Naive thymus-derived CD8-positive, alpha-beta T cell (primary cell): ENCODE measurements at regions not wholly inside any gene's neighbourhood (a gene's known extent, or its start where the extent isn't known, plus 50 kb on each side); places are given as distances from the start of the nearest gene placed in this dataset.
"Not testable (repeated sequence)": the region's sequence is repeated elsewhere in the genome, so short reads cannot be mapped to it uniquely, and the experiment has no call there.

Experiments used
- ATAC-seq, 2 donors: fragments of 150-1000 bp; cut with Tn5 transposase in 1 of 2; sonication (Bioruptor Pico), chemical (Tn5 transposase) in 1 of 2; 1 replicate in 1 of 2; 2 replicates in 1 of 2; pipeline ENCODE4 v1.10.0; 2021; ENCODE audit warnings: mild to moderate bottlenecking in 2 of 2, moderate library complexity in 2 of 2
- POLR2A ChIA-PET: fragments of 350-600 bp; sonication (Branson Sonifier 250); formaldehyde crosslinking; loops from one replicate; lab custom pipeline; 2021; ENCODE audit warnings: antibody characterized with exemption; lab: Charles Lee
- DNase-seq, 10 donors: peaks; one replicate each; pipeline versions ENCODE4 v3.0.0 to v3.0.0-alpha.2; 2020 to 2022
- H3K27ac Mint-ChIP-seq, 10 donors: one replicate each; pipeline ENCODE4 v1.8.0; 2020 to 2022; ENCODE audit warnings: mild to moderate bottlenecking in 10 of 10, mixed read lengths in 10 of 10, moderate library complexity in 4 of 10, inconsistent platforms in 1 of 10
- H3K27me3 Mint-ChIP-seq, 5 donors: one replicate each; pipeline ENCODE4 v1.8.0; 2021 to 2022; ENCODE audit warnings: mixed read lengths in 5 of 5
- H3K36me3 Mint-ChIP-seq, 3 donors: one replicate each; pipeline ENCODE4 v1.8.0; 2020 to 2022; ENCODE audit warnings: mixed read lengths in 3 of 3, mild to moderate bottlenecking in 2 of 3, inconsistent platforms in 1 of 3
- H3K4me1 Mint-ChIP-seq, 4 donors: one replicate each; pipeline ENCODE4 v1.8.0; 2021 to 2022; ENCODE audit warnings: mixed read lengths in 4 of 4
- H3K4me3 Mint-ChIP-seq, 10 donors: one replicate each; pipeline ENCODE4 v1.8.0; 2020 to 2022; ENCODE audit warnings: mild to moderate bottlenecking in 10 of 10, mixed read lengths in 10 of 10, moderate library complexity in 6 of 10, inconsistent platforms in 1 of 10
- H3K9me3 Mint-ChIP-seq, 9 donors: one replicate each; pipeline ENCODE4 v1.8.0; 2020 to 2022; ENCODE audit warnings: mixed read lengths in 9 of 9, mild to moderate bottlenecking in 3 of 9, inconsistent platforms in 1 of 9, moderate library complexity in 1 of 9

- no peak for ATAC-seq
- POLR2A ChIA-PET: no interaction called here
- no peaks in the 10 kb centered on the region for H3K27me3 Mint-ChIP-seq
- H3K27ac Mint-ChIP-seq: no peak overlapping the region
- peaks cover 0 to 56% (median 38%) of the 10 kb centered on the region in 3 donors for H3K36me3 Mint-ChIP-seq
- no peak overlapping the region for H3K4me3 Mint-ChIP-seq
- H3K9me3 Mint-ChIP-seq: peaks cover 15 to 82% (median 55%) of the 10 kb centered on the region in 9 donors
- no peaks in the 10 kb centered on the region for H3K4me1 Mint-ChIP-seq
- no peak for DNase-seq
Observed at GRCh38 chr19:27851543-27852060, 1361.3 kb downstream of the UQCRFS1 start.

- Mint-ChIP-seq H3K4me1 (no peaks in the 10 kb centered on the region), H3K27ac (no peak overlapping the region), H3K36me3 (peaks cover 0 to 50% (median 38%) of the 10 kb centered on the region in 3 donors), H3K4me3 (no peak overlapping the region), H3K9me3 (peaks cover 15 to 82% (median 58%) of the 10 kb centered on the region in 9 donors), H3K27me3 (no peaks in the 10 kb centered on the region)
- DNase-seq (no peak), ATAC-seq (no peak)
- POLR2A ChIA-PET: no interaction called here
Observed at GRCh38 chr19:27851002-27851481, 1361.9 kb downstream of the UQCRFS1 start.

DNA sequence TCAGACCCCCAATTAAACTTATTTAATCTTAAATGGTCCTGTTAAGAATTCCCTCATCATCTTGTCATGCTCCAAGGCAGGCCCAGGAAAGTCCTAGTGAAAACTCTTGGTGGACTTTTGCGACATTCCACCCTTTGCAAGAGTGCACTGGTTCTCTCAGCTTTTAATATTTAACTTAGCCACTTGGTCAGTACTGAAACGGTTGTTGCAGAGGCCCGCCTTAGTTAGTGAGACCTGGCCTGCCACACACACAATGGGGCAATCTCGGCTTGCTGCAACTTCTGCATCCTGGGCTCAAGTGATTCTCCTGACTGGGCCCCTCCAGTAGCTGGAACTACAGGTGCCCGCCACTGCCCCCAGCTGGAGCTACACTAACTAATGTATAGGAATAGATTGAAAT, 1366.0 kb downstream of the UQCRFS1 start:
- H3K27me3 Mint-ChIP-seq: peaks cover 0 to 8% (median 0%) of the 10 kb centered on the region in 5 donors
- no peak overlapping the region for H3K4me3 Mint-ChIP-seq
- peaks cover 0 to 3% (median 0%) of the 10 kb centered on the region in 4 donors for H3K4me1 Mint-ChIP-seq
- H3K36me3 Mint-ChIP-seq: peaks cover 3 to 66% (median 39%) of the 10 kb centered on the region in 3 donors
- peaks cover 28 to 89% (median 68%) of the 10 kb centered on the region in 9 donors for H3K9me3 Mint-ChIP-seq
- DNase-seq (no peak), ATAC-seq (no peak)
- H3K27ac Mint-ChIP-seq: no peak overlapping the region
- POLR2A ChIA-PET: no interaction called here

- Mint-ChIP-seq H3K4me1 (peaks cover 0 to 3% (median 0%) of the 10 kb centered on the region in 4 donors), H3K27ac (peak overlapping the region in 1 of 10 donors; percentile 0), H3K36me3 (peaks cover 3 to 68% (median 29%) of the 10 kb centered on the region in 3 donors), H3K4me3 (no peak overlapping the region), H3K27me3 (peaks cover 0 to 8% (median 0%) of the 10 kb centered on the region in 5 donors), H3K9me3 (peaks cover 33 to 99% (median 71%) of the 10 kb centered on the region in 9 donors)
- ATAC-seq (no peak), DNase-seq (no peak)
- POLR2A ChIA-PET: no interaction called here
Observed at GRCh38 chr19:27844261-27844660, 1368.7 kb downstream of the UQCRFS1 start.

GRCh38 chr19:27843861-27844260, 1369.1 kb downstream of the UQCRFS1 start:
- DNase-seq: no peak
- Mint-ChIP-seq H3K36me3 (peaks cover 3 to 68% (median 25%) of the 10 kb centered on the region in 3 donors), H3K4me1 (peaks cover 0 to 3% (median 0%) of the 10 kb centered on the region in 4 donors), H3K4me3 (no peak overlapping the region), H3K27ac (peak overlapping the region in 1 of 10 donors; percentile 0), H3K27me3 (peaks cover 0 to 8% (median 0%) of the 10 kb centered on the region in 5 donors), H3K9me3 (peaks cover 29 to 99% (median 69%) of the 10 kb centered on the region in 9 donors)
- ATAC-seq: no peak
- POLR2A ChIA-PET: no interaction called here

DNA sequence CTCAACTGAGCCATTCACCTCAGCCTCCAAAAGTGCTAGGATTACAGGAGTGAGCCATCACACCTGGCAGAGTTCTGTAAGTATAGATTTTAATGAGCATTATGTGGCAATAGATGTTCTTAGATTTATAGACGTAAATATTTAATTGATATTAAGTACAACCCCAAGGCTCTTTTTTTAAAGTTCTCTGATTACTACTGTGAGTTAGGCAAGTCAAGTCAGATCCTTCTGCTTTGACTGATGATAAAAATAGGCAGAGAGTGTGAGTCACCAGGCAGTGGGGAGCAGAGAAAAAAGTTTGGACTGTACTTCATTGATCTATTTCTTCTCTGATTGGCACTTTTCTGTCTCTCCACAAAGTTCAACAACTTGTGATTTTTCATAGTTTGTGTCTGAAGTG, 1379.9 kb downstream of the UQCRFS1 start:
- no peak for DNase-seq
- Mint-ChIP-seq H3K27ac (no peak overlapping the region), H3K27me3 (no peaks in the 10 kb centered on the region), H3K36me3 (peaks cover 4 to 60% (median 50%) of the 10 kb centered on the region in 3 donors), H3K4me3 (no peak overlapping the region), H3K9me3 (peaks cover 10 to 81% (median 48%) of the 10 kb centered on the region in 9 donors), H3K4me1 (no peaks in the 10 kb centered on the region)
- POLR2A ChIA-PET: no interaction called here
- no peak for ATAC-seq

- DNase-seq (no peak), ATAC-seq (no peak)
- peaks cover 7 to 61% (median 53%) of the 10 kb centered on the region in 3 donors for H3K36me3 Mint-ChIP-seq
- H3K4me3 Mint-ChIP-seq: no peak overlapping the region
- no peaks in the 10 kb centered on the region for H3K27me3 Mint-ChIP-seq
- H3K4me1 Mint-ChIP-seq: peaks cover 0 to 2% (median 0%) of the 10 kb centered on the region in 4 donors
- peaks cover 8 to 84% (median 34%) of the 10 kb centered on the region in 9 donors for H3K9me3 Mint-ChIP-seq
- POLR2A ChIA-PET: no interaction called here
- no peak overlapping the region for H3K27ac Mint-ChIP-seq
Observed at GRCh38 chr19:27828829-27829228, 1384.1 kb downstream of the UQCRFS1 start.

GRCh38 chr19:27824108-27824507, 1388.8 kb downstream of the UQCRFS1 start:
- peaks cover 15 to 57% (median 55%) of the 10 kb centered on the region in 3 donors for H3K36me3 Mint-ChIP-seq
- H3K4me1 Mint-ChIP-seq: peaks cover 0 to 2% (median 0%) of the 10 kb centered on the region in 4 donors
- no peak overlapping the region for H3K4me3 Mint-ChIP-seq
- POLR2A ChIA-PET: no interaction called here
- ATAC-seq: no peak
- H3K27ac Mint-ChIP-seq: no peak overlapping the region
- H3K9me3 Mint-ChIP-seq: peaks cover 12 to 79% (median 27%) of the 10 kb centered on the region in 9 donors
- no peaks in the 10 kb centered on the region for H3K27me3 Mint-ChIP-seq
- no peak for DNase-seq

DNA sequence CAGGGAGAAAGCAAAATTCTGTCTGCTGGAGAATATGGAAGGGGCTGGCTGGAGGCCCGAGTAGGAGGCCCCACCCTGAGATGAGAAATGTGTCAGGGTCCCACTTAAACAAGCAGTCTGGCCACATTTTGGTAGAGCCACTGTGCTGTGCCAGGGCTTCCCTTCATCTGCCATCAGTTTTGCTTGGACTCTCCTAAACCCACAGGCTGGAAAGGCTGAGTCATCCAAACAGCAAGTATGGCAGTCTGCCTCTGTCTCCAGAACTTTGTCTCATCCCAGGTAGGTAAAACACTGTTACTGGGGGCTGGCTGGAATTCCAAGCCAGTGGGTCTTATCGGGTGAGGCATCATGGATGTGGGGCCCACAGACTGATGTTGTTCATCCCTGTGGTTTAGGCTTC, 1390.6 kb downstream of the UQCRFS1 start:
- POLR2A ChIA-PET: no interaction called here
- no peaks in the 10 kb centered on the region for H3K27me3 Mint-ChIP-seq
- H3K27ac Mint-ChIP-seq: no peak overlapping the region
- ATAC-seq (no peak), DNase-seq (no peak)
- no peak overlapping the region for H3K4me3 Mint-ChIP-seq
- H3K36me3 Mint-ChIP-seq: peaks cover 9 to 55% (median 49%) of the 10 kb centered on the region in 3 donors
- peaks cover 3 to 79% (median 35%) of the 10 kb centered on the region in 9 donors for H3K9me3 Mint-ChIP-seq
- H3K4me1 Mint-ChIP-seq: peaks cover 0 to 2% (median under 1%) of the 10 kb centered on the region in 4 donors

DNA sequence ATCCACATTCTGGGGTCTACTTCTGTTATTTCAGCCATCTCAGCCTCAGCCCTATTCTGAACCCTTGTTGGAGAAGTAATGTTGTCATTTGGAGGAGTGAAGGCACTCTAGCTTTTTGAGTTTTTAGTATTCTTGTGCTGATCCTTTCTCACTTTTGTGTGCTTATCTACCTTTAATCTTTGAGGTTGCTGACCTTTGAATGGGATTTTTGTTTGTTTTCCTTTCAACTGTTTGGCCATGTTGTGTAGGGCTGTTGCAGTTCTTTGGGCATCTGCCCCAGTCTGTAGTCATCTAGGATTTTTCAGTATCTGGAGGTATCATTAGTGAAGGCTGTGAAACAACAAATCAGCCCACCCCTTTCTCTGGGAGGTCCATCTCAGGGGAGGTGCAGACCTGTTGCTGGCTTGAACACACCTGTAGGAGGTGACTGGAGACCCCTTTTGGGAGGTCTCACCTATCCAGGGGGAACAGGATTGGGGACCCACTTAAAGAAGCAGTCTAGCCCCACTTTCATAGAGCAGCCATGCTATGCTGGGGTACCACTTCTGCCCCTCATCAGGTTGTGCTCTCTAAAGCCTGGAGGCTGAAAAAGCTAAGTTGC, 1391.4 kb downstream of the UQCRFS1 start:
- Mint-ChIP-seq H3K27me3 (no peaks in the 10 kb centered on the region), H3K9me3 (peaks cover 0 to 79% (median 41%) of the 10 kb centered on the region in 9 donors), H3K4me1 (peaks cover 0 to 2% (median under 1%) of the 10 kb centered on the region in 4 donors), H3K4me3 (no peak overlapping the region), H3K36me3 (peaks cover 9 to 62% (median 50%) of the 10 kb centered on the region in 3 donors), H3K27ac (no peak overlapping the region)
- POLR2A ChIA-PET: no interaction called here
- ATAC-seq (no peak), DNase-seq (no peak)

- H3K36me3 Mint-ChIP-seq: peaks cover 0 to 59% (median 33%) of the 10 kb centered on the region in 3 donors
- H3K9me3 Mint-ChIP-seq: peaks cover 15 to 74% (median 46%) of the 10 kb centered on the region in 9 donors
- no peak overlapping the region for H3K27ac Mint-ChIP-seq
- POLR2A ChIA-PET: no interaction called here
- no peaks in the 10 kb centered on the region for H3K27me3 Mint-ChIP-seq
- ATAC-seq (no peak), DNase-seq (no peak)
- H3K4me1 Mint-ChIP-seq: peaks cover 0 to 2% (median 0%) of the 10 kb centered on the region in 4 donors
- H3K4me3 Mint-ChIP-seq: no peak overlapping the region
Observed at GRCh38 chr19:27815985-27816384, 1397.0 kb downstream of the UQCRFS1 start.

GRCh38 chr19:27814834-27815233, 1398.1 kb downstream of the UQCRFS1 start:
- ATAC-seq, H3K4me3 Mint-ChIP-seq, H3K27ac Mint-ChIP-seq, H3K4me1 Mint-ChIP-seq, DNase-seq, H3K27me3 Mint-ChIP-seq, POLR2A ChIA-PET: not testable (repeated sequence)
- Mint-ChIP-seq H3K36me3 (peaks cover 0 to 59% (median 33%) of the 10 kb centered on the region in 3 donors), H3K9me3 (peaks cover 15 to 75% (median 46%) of the 10 kb centered on the region in 9 donors)

GRCh38 chr19:27814274-27814673, 1398.7 kb downstream of the UQCRFS1 start:
- H3K27ac Mint-ChIP-seq, ATAC-seq, POLR2A ChIA-PET: not testable (repeated sequence)

More at GRCh38 chr19:27814274-27814673, 1398.7 kb downstream of the UQCRFS1 start:
- Mint-ChIP-seq H3K9me3 (peaks cover 15 to 76% (median 46%) of the 10 kb centered on the region in 9 donors), H3K36me3 (peaks cover 0 to 59% (median 33%) of the 10 kb centered on the region in 3 donors)
- H3K27me3 Mint-ChIP-seq, DNase-seq, H3K4me3 Mint-ChIP-seq, H3K4me1 Mint-ChIP-seq: not testable (repeated sequence)
